HPDE6-E6E7 (cell line): ENCODE measurements at regions not wholly inside any gene's neighbourhood (a gene's known extent, or its start where the extent isn't known, plus 50 kb on each side); places are given as distances from the start of the nearest gene placed in this dataset.

Experiments
- DNase-seq: peaks from one replicate; pipeline ENCODE4 v3.0.0; 2011; ENCODE audit warnings: missing footprints; ENCODE audit errors: extremely low spot score

- no peak for DNase-seq
Observed at GRCh38 chr16:86195863-86196630, 297.1 kb downstream of the IRF8 start.

DNA sequence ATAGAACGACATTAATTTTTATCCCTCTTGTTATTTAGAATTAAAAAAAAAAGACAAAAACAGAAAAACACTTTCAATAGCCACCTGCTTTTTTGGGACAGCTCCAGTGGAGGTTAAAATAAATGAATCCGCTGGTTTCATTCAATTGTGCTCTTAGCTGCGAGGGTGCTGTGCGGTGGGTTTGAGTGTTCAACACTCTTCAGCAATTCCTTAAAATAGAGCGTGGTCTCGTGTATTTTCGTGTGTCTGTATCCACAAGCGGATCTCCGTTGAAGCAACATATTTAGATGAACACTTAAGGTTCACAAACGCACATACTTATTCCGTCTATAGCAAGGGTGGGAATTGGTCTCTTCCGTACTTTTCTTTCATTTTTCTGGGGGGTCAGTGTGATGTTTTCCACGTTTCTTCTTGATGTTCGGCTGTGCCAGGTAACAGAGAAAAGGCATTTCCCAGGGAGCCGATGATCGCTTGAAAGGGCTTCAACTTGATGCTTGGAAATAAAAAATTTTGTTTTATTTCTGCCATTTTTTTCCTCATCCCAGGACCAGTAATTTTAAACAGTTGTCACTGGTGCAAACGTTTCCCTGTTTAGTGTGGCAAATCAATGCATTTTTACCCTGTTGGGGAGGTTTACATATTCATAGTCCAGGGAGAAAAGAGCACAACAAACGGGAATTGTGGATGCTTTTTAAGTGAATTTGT lies 297.9 kb downstream of the IRF8 start:
- no peak for DNase-seq

- DNase-seq: no peak
Observed at GRCh38 chr16:86198206-86199118, 299.5 kb downstream of the IRF8 start.

DNA sequence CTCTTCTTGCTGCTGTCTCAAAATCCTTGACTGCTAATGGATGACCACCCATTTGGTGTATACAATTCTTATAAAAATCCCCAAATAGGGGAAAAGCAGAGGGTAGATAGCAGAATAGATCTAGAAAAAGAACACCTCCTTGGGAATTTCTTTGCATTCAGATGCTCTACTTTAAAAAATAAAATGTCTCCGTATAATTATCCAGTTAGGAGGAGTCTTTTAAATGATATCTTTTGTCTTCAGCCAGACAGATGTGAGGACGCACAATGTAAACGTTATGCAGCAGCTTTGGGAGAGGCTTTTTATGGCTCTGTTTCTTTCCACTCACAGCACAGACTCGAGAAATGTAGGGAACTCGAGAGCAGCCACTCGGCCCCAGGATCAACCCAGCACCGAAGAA lies 300.2 kb downstream of the IRF8 start:
- no peak for DNase-seq

- DNase-seq: no peak
Observed at GRCh38 chr16:86199871-86200695, 301.1 kb downstream of the IRF8 start.

- DNase-seq: no peak
Observed at GRCh38 chr16:86200722-86201121, 301.8 kb downstream of the IRF8 start.

GRCh38 chr16:86201746-86202145 lies 302.8 kb downstream of the IRF8 start:
- DNase-seq: no peak

DNA sequence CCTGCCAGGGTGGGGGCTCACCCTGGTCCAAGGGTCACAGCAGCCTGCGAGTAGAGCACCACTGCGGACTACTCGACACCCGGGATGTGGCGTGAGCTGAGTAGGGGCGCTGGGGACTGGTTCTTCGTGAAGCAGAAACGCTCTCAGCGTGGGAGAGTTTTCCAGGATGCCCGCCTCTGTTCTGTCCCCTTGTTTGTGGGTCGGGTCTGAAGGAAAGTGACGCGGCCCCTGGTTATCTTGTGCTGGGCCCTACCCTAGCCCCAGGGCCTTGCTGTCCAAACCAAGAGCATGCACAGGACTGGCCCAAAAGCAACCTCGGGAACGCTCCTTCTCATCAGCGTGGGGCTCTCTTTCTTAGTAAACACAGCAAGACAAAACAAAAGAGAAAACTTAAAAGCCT lies 303.3 kb downstream of the IRF8 start:
- DNase-seq: no peak

GRCh38 chr16:86202760-86203426 lies 303.9 kb downstream of the IRF8 start:
- DNase-seq: no peak

DNA sequence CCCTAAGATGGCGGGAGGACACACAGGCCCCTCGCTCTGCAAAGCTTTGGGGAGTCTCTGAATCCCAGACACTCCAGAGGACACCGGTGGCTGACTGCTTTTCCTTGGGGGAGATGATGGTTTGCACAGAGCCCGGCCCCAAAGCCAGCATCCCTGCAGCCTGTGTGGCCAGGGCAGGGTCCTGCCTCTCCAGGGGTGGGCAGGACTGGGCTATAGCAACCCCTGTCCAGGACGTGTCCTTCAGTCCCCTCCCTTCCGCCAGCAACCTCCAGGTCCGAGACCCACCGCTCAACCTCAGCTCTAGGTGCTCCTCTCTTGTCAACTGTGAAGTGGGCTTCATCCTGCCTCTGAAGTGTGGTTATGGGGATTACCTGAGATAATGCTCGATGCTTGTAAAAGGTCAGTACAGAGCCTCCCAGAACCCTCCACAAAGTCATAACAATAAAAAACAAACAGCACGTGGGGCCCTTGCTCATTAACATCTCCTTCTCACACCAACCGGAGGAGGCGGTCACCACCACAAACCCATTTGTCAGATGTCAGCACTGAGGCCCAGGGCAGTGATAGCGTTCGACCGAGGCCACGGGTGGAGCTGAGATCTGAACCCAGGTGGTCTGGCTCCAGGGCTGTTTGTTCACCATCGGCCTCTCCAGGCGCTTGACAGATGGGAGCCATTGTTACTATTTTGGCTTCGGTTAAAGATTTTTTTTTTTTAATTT lies 304.8 kb downstream of the IRF8 start:
- DNase-seq: no peak

DNA sequence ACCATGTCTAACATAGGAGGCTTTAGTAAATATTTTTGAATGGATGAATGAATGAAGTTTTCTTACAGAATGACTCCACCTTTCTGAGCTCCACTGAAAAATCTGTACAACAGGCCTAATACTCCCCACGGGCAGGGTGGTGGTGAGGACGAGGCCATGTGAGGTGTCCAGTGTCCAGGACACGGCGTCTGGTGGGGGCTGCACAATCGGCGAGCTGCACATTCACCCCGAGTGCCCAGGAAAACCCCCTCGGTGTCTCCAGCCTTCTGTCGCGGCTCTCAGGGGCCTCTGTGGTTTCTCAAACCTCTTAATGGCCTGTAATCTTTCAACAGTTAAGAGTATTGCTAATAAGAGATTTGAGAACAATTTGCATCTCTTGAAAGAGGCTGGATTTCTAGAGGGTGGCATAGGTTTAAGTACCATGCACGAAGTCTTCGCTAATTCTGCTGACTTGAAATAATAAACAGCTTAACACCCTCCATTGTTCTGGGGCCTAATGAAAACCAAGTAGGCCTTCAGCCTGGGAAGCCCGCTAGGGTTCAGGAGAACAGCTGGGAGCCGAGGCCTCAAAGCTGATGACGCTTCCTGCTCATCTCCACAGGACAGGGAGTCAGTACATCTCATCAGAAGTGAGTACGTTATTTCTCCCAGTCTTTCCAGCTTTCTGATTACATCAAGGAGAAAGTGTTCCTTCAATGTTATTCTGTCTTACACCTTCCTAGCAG lies 304.6 kb upstream of the FOXF1 start:
- no peak for DNase-seq

- DNase-seq: no peak
Observed at GRCh38 chr16:86207350-86207749, 303.0 kb upstream of the FOXF1 start.

GRCh38 chr16:86209202-86209601 lies 301.1 kb upstream of the FOXF1 start:
- no peak for DNase-seq

GRCh38 chr16:86210403-86211193 lies 299.7 kb upstream of the FOXF1 start:
- no peak for DNase-seq

DNA sequence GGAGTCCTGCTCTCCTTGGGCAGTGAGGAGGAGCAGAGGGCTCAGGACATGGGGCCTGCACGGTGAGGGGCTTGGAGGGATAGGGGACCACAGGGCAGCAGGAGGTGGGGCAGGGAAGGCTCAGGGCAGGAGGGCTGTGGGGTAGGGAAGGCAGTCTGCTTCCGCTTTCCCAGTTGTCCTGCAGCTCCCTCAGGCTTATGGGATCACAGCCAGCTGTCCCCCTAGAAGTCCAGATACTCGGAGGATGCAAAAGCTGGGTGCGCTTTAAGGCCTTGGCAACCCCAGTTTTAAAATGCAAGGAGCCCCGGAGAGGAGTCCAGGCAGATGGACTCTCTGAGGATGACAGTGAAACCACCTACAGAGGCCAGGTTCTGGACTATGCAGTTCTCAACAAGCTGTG lies 299.1 kb upstream of the FOXF1 start:
- no peak for DNase-seq

DNA sequence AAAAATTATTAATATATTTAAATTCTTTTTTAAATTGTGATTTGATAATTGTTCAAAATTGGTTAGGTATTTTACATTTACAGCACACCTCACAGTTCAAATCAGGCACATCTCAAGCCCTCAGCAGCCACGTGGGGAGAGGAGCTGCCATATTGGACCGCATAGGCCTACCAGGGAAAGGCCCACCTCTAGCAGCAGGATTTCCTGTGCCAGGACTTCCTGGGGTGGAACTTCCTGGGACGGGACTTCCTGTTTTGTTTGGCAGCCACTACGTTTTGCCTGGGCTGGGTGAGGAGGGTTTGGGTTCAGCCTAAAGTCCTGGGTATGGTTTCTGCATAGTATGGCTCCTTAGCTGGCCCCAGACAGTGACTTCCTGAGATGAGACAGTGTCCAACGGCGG lies 298.5 kb upstream of the FOXF1 start:
- no peak for DNase-seq

DNA sequence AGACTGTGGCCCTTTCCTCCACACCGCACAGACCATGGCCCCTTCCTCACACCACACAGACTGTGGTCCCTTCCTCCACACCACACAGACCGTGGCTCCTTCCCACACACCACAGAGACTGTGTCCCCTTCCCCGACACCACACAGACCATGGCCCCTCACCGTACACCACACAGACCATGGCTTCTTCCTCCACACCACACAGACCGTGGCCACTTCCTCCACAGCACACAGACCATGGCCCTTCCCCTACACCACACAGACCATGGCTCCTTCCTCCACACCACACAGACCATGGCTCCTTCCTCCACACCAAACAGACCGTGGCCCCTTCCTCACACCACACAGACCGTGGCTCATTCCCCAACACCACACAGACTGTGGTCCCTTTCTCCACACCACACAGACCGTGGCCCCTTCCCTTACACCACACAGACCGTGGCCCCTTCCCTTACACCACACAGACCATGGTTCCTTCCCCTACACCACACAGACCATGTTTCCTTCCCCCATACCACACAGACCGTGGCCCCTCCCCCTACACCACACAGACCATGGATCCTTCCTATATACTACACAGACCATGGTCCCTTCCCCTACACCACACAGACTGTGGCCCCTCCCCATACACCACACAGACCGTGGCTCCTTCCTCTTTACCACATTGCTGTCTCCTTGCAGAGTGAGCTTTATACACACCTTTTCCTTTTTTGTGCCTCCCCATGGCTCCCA lies 297.5 kb upstream of the FOXF1 start:
- no peak for DNase-seq
